OCI-LY3 (cell line): ENCODE measurements at regions not wholly inside any gene's neighbourhood (a gene's known extent, or its start where the extent isn't known, plus 50 kb on each side); places are given as distances from the start of the nearest gene placed in this dataset.
"Not testable (repeated sequence)": the region's sequence is repeated elsewhere in the genome, so short reads cannot be mapped to it uniquely, and the experiment has no call there.

Experiments
- H2AFZ ChIP-seq: fragments of 200-600, 300-600 bp; shearing (Covaris generic); 2 replicates; pipeline ENCODE4 v1.6.0; 2014; ENCODE audit warnings: antibody characterized with exemption, low read depth, low read length
- H3K27ac ChIP-seq: fragments of 200-600, 300-600 bp; sonication (generic); 2 replicates; pipeline ENCODE4 v1.5.1; 2014; ENCODE audit warnings: mild to moderate bottlenecking, low read length, moderate library complexity, mixed read lengths
- H3K27me3 ChIP-seq: fragments of 200-600, 300-600 bp; sonication (generic); 2 replicates; pipeline ENCODE4 v1.6.1; 2014; ENCODE audit warnings: low read depth, low read length, mixed read lengths
- H3K36me3 ChIP-seq: fragments of 200-600, 300-600 bp; sonication (generic); replicated peaks from 2 replicates; pipeline ENCODE3; 2014; ENCODE audit warnings: low read depth, low read length, mixed read lengths
- H3K4me1 ChIP-seq: fragments of 300-600, 200-600 bp; sonication (generic); 2 replicates; pipeline ENCODE4 v1.6.1; 2014; ENCODE audit warnings: low read length, mixed read lengths
- H3K4me2 ChIP-seq: fragments of 200-600, 300-600 bp; sonication (generic); 2 replicates; pipeline ENCODE4 v1.6.1; 2014; ENCODE audit warnings: low read length, mixed read lengths
- H3K4me3 ChIP-seq: fragments of 300-600, 200-600 bp; sonication (generic); 2 replicates; pipeline ENCODE4 v1.5.1; 2014; ENCODE audit warnings: antibody characterized with exemption, mild to moderate bottlenecking, low read length, moderate library complexity
- H3K79me2 ChIP-seq: fragments of 300-600, 200-600 bp; shearing (Covaris generic); 2 replicates; pipeline ENCODE4 v1.6.1; 2014; ENCODE audit warnings: mild to moderate bottlenecking, low read length, mixed read lengths
- H3K9ac ChIP-seq: fragments of 300-600, 200-600 bp; shearing (Covaris generic); 2 replicates; pipeline ENCODE4 v1.6.0; 2014; ENCODE audit warnings: mild to moderate bottlenecking, low read length, moderate library complexity
- H3K9me3 ChIP-seq: fragments of 200-600, 300-600 bp; shearing (Covaris generic); 2 replicates; pipeline ENCODE4 v1.6.1; 2014; ENCODE audit warnings: low read length, mixed read lengths; ENCODE audit not compliant: insufficient read depth
- H4K20me1 ChIP-seq: fragments of 200-600, 300-600 bp; sonication (generic); 2 replicates; pipeline ENCODE4 v1.6.1; 2016; ENCODE audit warnings: low read length, mixed read lengths; ENCODE audit not compliant: insufficient read depth
- CTCF ChIP-seq: fragments of 200-600, 300-600 bp; sonication (generic); IDR thresholded peaks from 2 replicates; pipeline ENCODE4 v1.5.1; 2014; ENCODE audit warnings: antibody characterized with exemption, low read length, low read depth
- EZH2phosphoT487 ChIP-seq: fragments of 200-600 bp; shearing (Covaris generic); IDR thresholded peaks from 2 replicates; pipeline ENCODE4 v1.6.1; 2018; ENCODE audit warnings: antibody characterized with exemption, mixed run types, low read depth

GRCh38 chr3:71926616-71927015 lies 141.7 kb upstream of the PROK2 start:
- no peak for TF ChIP-seq CTCF
- TF ChIP-seq EZH2phosphoT487, result no peak
- Histone ChIP-seq H3K4me2 (no peak overlapping the region), H4K20me1 (peaks cover 55% of the 10 kb centered on the region), H2AFZ (no peak overlapping the region), H3K27ac (no peak overlapping the region), H3K9me3 (no peaks in the 10 kb centered on the region), H3K27me3 (peaks cover 87% of the 10 kb centered on the region), H3K79me2 (no peaks in the 10 kb centered on the region), H3K4me1 (peaks cover 9% of the 10 kb centered on the region), H3K36me3 (no peaks in the 10 kb centered on the region), H3K4me3 (no peak overlapping the region), H3K9ac (no peak overlapping the region)

- peaks cover 7% of the 10 kb centered on the region for H3K4me1 ChIP-seq
- no peak overlapping the region for H3K4me3 ChIP-seq
- no peak overlapping the region for H3K4me2 ChIP-seq
- no peak overlapping the region for H3K9ac ChIP-seq
- H3K36me3 ChIP-seq, result no peaks in the 10 kb centered on the region
- H2AFZ ChIP-seq, result no peak overlapping the region
- no peaks in the 10 kb centered on the region for H3K79me2 ChIP-seq
- peaks cover 87% of the 10 kb centered on the region for H3K27me3 ChIP-seq
- H4K20me1 ChIP-seq, result peaks cover 55% of the 10 kb centered on the region
- H3K9me3 ChIP-seq, result no peaks in the 10 kb centered on the region
- no peak for TF ChIP-seq EZH2phosphoT487
- TF ChIP-seq CTCF, result peak; percentile 43
- H3K27ac ChIP-seq, result no peak overlapping the region
Measured at GRCh38 chr3:71926262-71926600, 141.3 kb upstream of the PROK2 start.

- H3K27ac ChIP-seq, H3K4me3 ChIP-seq, H3K4me2 ChIP-seq, H3K9me3 ChIP-seq, H3K36me3 ChIP-seq, H3K4me1 ChIP-seq, H2AFZ ChIP-seq, H3K9ac ChIP-seq, H3K79me2 ChIP-seq: not testable (repeated sequence)
- 0 out of 2 replicates have a peak, but pooled peaks have one; percentile 38 for TF ChIP-seq EZH2phosphoT487
- Histone ChIP-seq H4K20me1 (peaks cover 55% of the 10 kb centered on the region), H3K27me3 (peaks cover 87% of the 10 kb centered on the region)
Measured at GRCh38 chr3:71925511-71926261, 140.7 kb upstream of the PROK2 start.

GRCh38 chr3:71924721-71925120 lies 139.8 kb upstream of the PROK2 start:
- peaks cover 61% of the 10 kb centered on the region for H4K20me1 ChIP-seq
- H3K9ac ChIP-seq, result no peak overlapping the region
- no peak overlapping the region for H3K4me2 ChIP-seq
- H3K27ac ChIP-seq, result no peak overlapping the region
- H3K36me3 ChIP-seq, result no peaks in the 10 kb centered on the region
- no peak overlapping the region for H3K4me3 ChIP-seq
- H3K27me3 ChIP-seq, result peaks cover 87% of the 10 kb centered on the region
- TF ChIP-seq EZH2phosphoT487, result no peak
- no peak for TF ChIP-seq CTCF
- H3K79me2 ChIP-seq, result no peaks in the 10 kb centered on the region
- H3K4me1 ChIP-seq, result peaks cover 7% of the 10 kb centered on the region
- H3K9me3 ChIP-seq, result no peaks in the 10 kb centered on the region
- no peak overlapping the region for H2AFZ ChIP-seq
